ENCODE measurements at regions not wholly inside any gene's neighbourhood (a gene's known extent, or its start where the extent isn't known, plus 50 kb on each side); places are given as distances from the start of the nearest gene placed in this dataset.
"Not testable (repeated sequence)": the region's sequence is repeated elsewhere in the genome, so short reads cannot be mapped to it uniquely, and the experiment has no call there.

GRCh38 chr17:83008186-83008510 lies 71.3 kb upstream of the METRNL start:
- Mint-ChIP-seq H3K27ac (no peak overlapping the region), H3K36me3 (peaks cover 23% of the 10 kb centered on the region)

GRCh38 chr17:83008526-83008925 lies 70.9 kb upstream of the METRNL start:
- Histone ChIP-seq H3K36me3 (ENCODE audit: control insufficient read depth, insufficient read depth, low read length) (no peaks in the 10 kb centered on the region), H3K4me1 (ENCODE audit: control insufficient read depth, insufficient read depth, low read length, poor library complexity, severe bottlenecking) (no peaks in the 10 kb centered on the region), H3K27ac (ENCODE audit: insufficient read depth, low read length, poor library complexity, severe bottlenecking) (no peak overlapping the region), H3K27me3 (ENCODE audit: control insufficient read depth, insufficient read depth, low read length) (no peaks in the 10 kb centered on the region), H3K4me3 (ENCODE audit: low read depth, low read length) (no peak overlapping the region), H3K9me3 (ENCODE audit: control insufficient read depth in 2 of 2, low read length in 2 of 2) (no peaks in the 10 kb centered on the region)
- no peaks in the 10 kb centered on the region for H3K4me1 Mint-ChIP-seq
- no peaks in the 10 kb centered on the region for H3K9me3 Mint-ChIP-seq
- peaks cover 23% of the 10 kb centered on the region for H3K36me3 Mint-ChIP-seq
- ATAC-seq (ENCODE audit: low read depth in 2 of 2) = no peak
- no peak overlapping the region for H3K4me3 Mint-ChIP-seq
- DNase-seq = no peak
- H3K27me3 Mint-ChIP-seq = no peaks in the 10 kb centered on the region
- no peak overlapping the region for H3K27ac Mint-ChIP-seq

More at GRCh38 chr17:83008186-83008510, 71.3 kb upstream of the METRNL start:
- Mint-ChIP-seq H3K27me3 (no peaks in the 10 kb centered on the region), H3K4me3 (no peak overlapping the region), H3K9me3 (no peaks in the 10 kb centered on the region), H3K4me1 (no peaks in the 10 kb centered on the region)
- ATAC-seq (ENCODE audit: low read depth in 2 of 2) = no peak
- Histone ChIP-seq H3K4me1 (ENCODE audit: control insufficient read depth, insufficient read depth, low read length, poor library complexity, severe bottlenecking) (no peaks in the 10 kb centered on the region), H3K36me3 (ENCODE audit: control insufficient read depth, insufficient read depth, low read length) (no peaks in the 10 kb centered on the region), H3K27ac (ENCODE audit: insufficient read depth, low read length, poor library complexity, severe bottlenecking) (no peak overlapping the region), H3K27me3 (ENCODE audit: control insufficient read depth, insufficient read depth, low read length) (no peaks in the 10 kb centered on the region), H3K9me3 (ENCODE audit: control insufficient read depth in 2 of 2, low read length in 2 of 2) (no peaks in the 10 kb centered on the region), H3K4me3 (ENCODE audit: low read depth, low read length) (no peak overlapping the region)
- DNase-seq = no peak

GRCh38 chr17:83009414-83010205 lies 69.8 kb upstream of the METRNL start:
- H3K27me3 Mint-ChIP-seq = no peaks in the 10 kb centered on the region
- ATAC-seq (ENCODE audit: low read depth in 2 of 2) (no peak), DNase-seq (no peak)
- no peaks in the 10 kb centered on the region for H3K36me3 ChIP-seq (ENCODE audit: control insufficient read depth, insufficient read depth, low read length)
- H3K4me3 Mint-ChIP-seq = no peak overlapping the region
- peaks cover 23% of the 10 kb centered on the region for H3K36me3 Mint-ChIP-seq
- H3K9me3 Mint-ChIP-seq = no peaks in the 10 kb centered on the region
- no peak overlapping the region for H3K27ac ChIP-seq (ENCODE audit: insufficient read depth, low read length, poor library complexity, severe bottlenecking)
- no peak overlapping the region for H3K4me3 ChIP-seq (ENCODE audit: low read depth, low read length)
- no peaks in the 10 kb centered on the region for H3K27me3 ChIP-seq (ENCODE audit: control insufficient read depth, insufficient read depth, low read length)
- no peaks in the 10 kb centered on the region for H3K4me1 ChIP-seq (ENCODE audit: control insufficient read depth, insufficient read depth, low read length, poor library complexity, severe bottlenecking)
- no peaks in the 10 kb centered on the region for H3K4me1 Mint-ChIP-seq
- H3K27ac Mint-ChIP-seq = no peak overlapping the region
- no peaks in the 10 kb centered on the region for H3K9me3 ChIP-seq (ENCODE audit: control insufficient read depth in 2 of 2, low read length in 2 of 2)

- H3K27ac Mint-ChIP-seq = no peak overlapping the region
- H3K27me3 Mint-ChIP-seq = no peaks in the 10 kb centered on the region
Measured at GRCh38 chr17:83010206-83011200, 68.9 kb upstream of the METRNL start.

GRCh38 chr17:83011676-83012075 lies 67.7 kb upstream of the METRNL start:
- not testable (repeated sequence) for H3K4me3 Mint-ChIP-seq; H3K9me3 Mint-ChIP-seq; H3K4me3 ChIP-seq (ENCODE audit: low read depth, low read length); H3K4me1 Mint-ChIP-seq; H3K27ac ChIP-seq (ENCODE audit: insufficient read depth, low read length, poor library complexity, severe bottlenecking); DNase-seq; H3K9me3 ChIP-seq (ENCODE audit: control insufficient read depth in 2 of 2, low read length in 2 of 2); H3K27me3 ChIP-seq (ENCODE audit: control insufficient read depth, insufficient read depth, low read length); H3K36me3 Mint-ChIP-seq; ATAC-seq (ENCODE audit: low read depth in 2 of 2); H3K4me1 ChIP-seq (ENCODE audit: control insufficient read depth, insufficient read depth, low read length, poor library complexity, severe bottlenecking); H3K27me3 Mint-ChIP-seq; H3K36me3 ChIP-seq (ENCODE audit: control insufficient read depth, insufficient read depth, low read length)
- H3K27ac Mint-ChIP-seq = peak overlapping the region in 1 of 3 donors; percentile 53

More at GRCh38 chr17:83010206-83011200, 68.9 kb upstream of the METRNL start:
- DNase-seq = no peak
- H3K4me1 Mint-ChIP-seq = no peaks in the 10 kb centered on the region
- H3K4me3 Mint-ChIP-seq = no peak overlapping the region
- H3K27me3 ChIP-seq (ENCODE audit: control insufficient read depth, insufficient read depth, low read length) = no peaks in the 10 kb centered on the region
- H3K4me1 ChIP-seq (ENCODE audit: control insufficient read depth, insufficient read depth, low read length, poor library complexity, severe bottlenecking) = no peaks in the 10 kb centered on the region
- H3K27ac ChIP-seq (ENCODE audit: insufficient read depth, low read length, poor library complexity, severe bottlenecking) = no peak overlapping the region
- ATAC-seq (ENCODE audit: low read depth in 2 of 2) = no peak
- H3K4me3 ChIP-seq (ENCODE audit: low read depth, low read length) = no peak overlapping the region
- H3K36me3 ChIP-seq (ENCODE audit: control insufficient read depth, insufficient read depth, low read length) = no peaks in the 10 kb centered on the region
- H3K9me3 ChIP-seq (ENCODE audit: control insufficient read depth in 2 of 2, low read length in 2 of 2) = no peaks in the 10 kb centered on the region
- no peaks in the 10 kb centered on the region for H3K9me3 Mint-ChIP-seq
- peaks cover 15% of the 10 kb centered on the region for H3K36me3 Mint-ChIP-seq

GRCh38 chr17:83012200-83012785 lies 67.1 kb upstream of the METRNL start:
- Mint-ChIP-seq H3K27me3 (no peaks in the 10 kb centered on the region), H3K27ac (no peak overlapping the region), H3K36me3 (peaks cover 10% of the 10 kb centered on the region), H3K4me1 (peaks cover 0 to 5% (median 2%) of the 10 kb centered on the region in 4 donors), H3K9me3 (no peaks in the 10 kb centered on the region), H3K4me3 (no peak overlapping the region)
- no peak overlapping the region for H3K27ac ChIP-seq (ENCODE audit: insufficient read depth, low read length, poor library complexity, severe bottlenecking)
- no peak for ATAC-seq (ENCODE audit: low read depth in 2 of 2)
- no peak for DNase-seq
- H3K4me3 ChIP-seq (ENCODE audit: low read depth, low read length) = no peak overlapping the region
- no peaks in the 10 kb centered on the region for H3K27me3 ChIP-seq (ENCODE audit: control insufficient read depth, insufficient read depth, low read length)
- no peaks in the 10 kb centered on the region for H3K4me1 ChIP-seq (ENCODE audit: control insufficient read depth, insufficient read depth, low read length, poor library complexity, severe bottlenecking)
- H3K36me3 ChIP-seq (ENCODE audit: control insufficient read depth, insufficient read depth, low read length) = no peaks in the 10 kb centered on the region
- H3K9me3 ChIP-seq (ENCODE audit: control insufficient read depth in 2 of 2, low read length in 2 of 2) = no peaks in the 10 kb centered on the region

- ATAC-seq (ENCODE audit: low read depth in 2 of 2) = no peak
- no peak for DNase-seq
- Mint-ChIP-seq H3K4me3 (no peak overlapping the region), H3K4me1 (peaks cover 0 to 5% (median 2%) of the 10 kb centered on the region in 4 donors), H3K9me3 (no peaks in the 10 kb centered on the region), H3K27me3 (no peaks in the 10 kb centered on the region), H3K36me3 (peaks cover 11% of the 10 kb centered on the region), H3K27ac (no peak overlapping the region)
- no peaks in the 10 kb centered on the region for H3K9me3 ChIP-seq (ENCODE audit: control insufficient read depth in 2 of 2, low read length in 2 of 2)
- no peaks in the 10 kb centered on the region for H3K27me3 ChIP-seq (ENCODE audit: control insufficient read depth, insufficient read depth, low read length)
- H3K4me3 ChIP-seq (ENCODE audit: low read depth, low read length) = no peak overlapping the region
- H3K4me1 ChIP-seq (ENCODE audit: control insufficient read depth, insufficient read depth, low read length, poor library complexity, severe bottlenecking) = no peaks in the 10 kb centered on the region
- no peak overlapping the region for H3K27ac ChIP-seq (ENCODE audit: insufficient read depth, low read length, poor library complexity, severe bottlenecking)
- H3K36me3 ChIP-seq (ENCODE audit: control insufficient read depth, insufficient read depth, low read length) = no peaks in the 10 kb centered on the region
Measured at GRCh38 chr17:83012868-83013778, 66.3 kb upstream of the METRNL start.

All from CD4-positive, CD25-positive, alpha-beta regulatory T cell (primary cell).